ENCODE measurements at regions not wholly inside any gene's neighbourhood (a gene's known extent, or its start where the extent isn't known, plus 50 kb on each side); places are given as distances from the start of the nearest gene placed in this dataset.
A peak's percentile ranks its signal among the peaks of the same experiment; 100 is the strongest.
"Not testable (repeated sequence)": the region's sequence is repeated elsewhere in the genome, so short reads cannot be mapped to it uniquely, and the experiment has no call there.

- not testable (repeated sequence) for DNase-seq (ENCODE audit: low read depth)
Measured at GRCh38 chr20:29031262-29031982, 2226.0 kb upstream of the DEFB115 start.

- DNase-seq (ENCODE audit: low read depth): not testable (repeated sequence)
Measured at GRCh38 chr20:29044239-29044638, 2213.2 kb upstream of the DEFB115 start.

GRCh38 chr20:29050008-29050606 is 2207.4 kb upstream of the DEFB115 start:
- peak; percentile 31 for DNase-seq (ENCODE audit: low read depth)

GRCh38 chr20:29057866-29058484 is 2199.5 kb upstream of the DEFB115 start:
- peak; percentile 30 for DNase-seq (ENCODE audit: low read depth)

GRCh38 chr20:29062451-29062850 is 2195.0 kb upstream of the DEFB115 start:
- DNase-seq (ENCODE audit: low read depth): not testable (repeated sequence)

- not testable (repeated sequence) for DNase-seq (ENCODE audit: low read depth)
Measured at GRCh38 chr20:29066341-29066740, 2191.1 kb upstream of the DEFB115 start.

GRCh38 chr20:29073640-29074039 is 2183.8 kb upstream of the DEFB115 start:
- not testable (repeated sequence) for DNase-seq (ENCODE audit: low read depth)

GRCh38 chr20:29079769-29080690 is 2177.4 kb upstream of the DEFB115 start:
- no peak for DNase-seq (ENCODE audit: low read depth)

- not testable (repeated sequence) for DNase-seq (ENCODE audit: low read depth)
Measured at GRCh38 chr20:29081712-29082111, 2175.8 kb upstream of the DEFB115 start.

GRCh38 chr20:29085625-29086024 is 2171.8 kb upstream of the DEFB115 start:
- no peak for DNase-seq (ENCODE audit: low read depth)

GRCh38 chr20:29086145-29086718 is 2171.2 kb upstream of the DEFB115 start:
- not testable (repeated sequence) for DNase-seq (ENCODE audit: low read depth)

- no peak for DNase-seq (ENCODE audit: low read depth)
Measured at GRCh38 chr20:29086938-29087337, 2170.5 kb upstream of the DEFB115 start.

GRCh38 chr20:29087887-29088286 is 2169.6 kb upstream of the DEFB115 start:
- DNase-seq (ENCODE audit: low read depth): not testable (repeated sequence)

GRCh38 chr20:29088472-29088871 is 2169.0 kb upstream of the DEFB115 start:
- not testable (repeated sequence) for DNase-seq (ENCODE audit: low read depth)

GRCh38 chr20:29089409-29089808 is 2168.1 kb upstream of the DEFB115 start:
- DNase-seq (ENCODE audit: low read depth): not testable (repeated sequence)

- DNase-seq (ENCODE audit: low read depth): not testable (repeated sequence)
Measured at GRCh38 chr20:29093958-29094357, 2163.5 kb upstream of the DEFB115 start.

GRCh38 chr20:29096695-29097094 is 2160.8 kb upstream of the DEFB115 start:
- DNase-seq (ENCODE audit: low read depth): not testable (repeated sequence)

GRCh38 chr20:29107884-29108283 is 2149.6 kb upstream of the DEFB115 start:
- not testable (repeated sequence) for DNase-seq (ENCODE audit: low read depth)

- not testable (repeated sequence) for DNase-seq (ENCODE audit: low read depth)
Measured at GRCh38 chr20:29109386-29109785, 2148.1 kb upstream of the DEFB115 start.

- DNase-seq (ENCODE audit: low read depth): not testable (repeated sequence)
Measured at GRCh38 chr20:29115097-29115496, 2142.4 kb upstream of the DEFB115 start.

- no peak for DNase-seq (ENCODE audit: low read depth)
Measured at GRCh38 chr20:29119141-29119540, 2138.3 kb upstream of the DEFB115 start.

- DNase-seq (ENCODE audit: low read depth): not testable (repeated sequence)
Measured at GRCh38 chr20:29119684-29120083, 2137.8 kb upstream of the DEFB115 start.
